ENCODE measurements at regions not wholly inside any gene's neighbourhood (a gene's known extent, or its start where the extent isn't known, plus 50 kb on each side); places are given as distances from the start of the nearest gene placed in this dataset.

GRCh38 chr13:29689548-29689947 lies 94.1 kb upstream of the SLC7A1 start:
- Histone ChIP-seq H3K14ac (ENCODE audit: insufficient read depth, low read length) (no peak overlapping the region), H3K4me1 (ENCODE audit: insufficient read depth, low read length) (no peaks in the 10 kb centered on the region), H3K56ac (ENCODE audit: insufficient read length, low read depth, low read length) (no peak overlapping the region), H4K91ac (ENCODE audit: insufficient read length, low read depth, low read length) (no peak overlapping the region), H3K27ac (ENCODE audit: insufficient read length, low read depth, low read length) (no peak overlapping the region), H2BK5ac (ENCODE audit: insufficient read length, low read length) (no peak overlapping the region), H4K5ac (ENCODE audit: insufficient read length, low read depth, low read length) (no peak overlapping the region), H3K9ac (ENCODE audit: extremely low read depth, insufficient read length, low read length) (no peak overlapping the region), H4K20me1 (ENCODE audit: control insufficient read depth, insufficient read depth, insufficient read length) (no peaks in the 10 kb centered on the region), H4K8ac (replicated peaks; ENCODE audit: insufficient read length, low read depth, low read length) (no peak overlapping the region), H3K4me2 (ENCODE audit: insufficient read depth, insufficient read length, low read length) (no peak overlapping the region), H3K4ac (ENCODE audit: low read depth, low read length) (no peak overlapping the region), H2AK5ac (ENCODE audit: insufficient read length, low read length) (no peak overlapping the region), H3K79me2 (ENCODE audit: insufficient read depth, low read length) (no peaks in the 10 kb centered on the region), H2BK20ac (ENCODE audit: low read depth, low read length, poor library complexity, severe bottlenecking) (no peak overlapping the region), H3K79me1 (ENCODE audit: insufficient read depth, low read depth, low read length, poor library complexity, severe bottlenecking) (no peaks in the 10 kb centered on the region), H2AFZ (ENCODE audit: low read length) (no peak overlapping the region), H2BK15ac (ENCODE audit: low read depth, low read length) (no peak overlapping the region), H3K18ac (ENCODE audit: insufficient read length, low read depth, low read length) (no peak overlapping the region), H3K23ac (ENCODE audit: insufficient read length, low read depth, low read length) (no peak overlapping the region), H3K27me3 (ENCODE audit: insufficient read depth, low read length) (no peaks in the 10 kb centered on the region), H3K9me3 (ENCODE audit: control insufficient read depth, low read depth, low read length) (no peaks in the 10 kb centered on the region), H2BK12ac (ENCODE audit: insufficient read length, low read depth, low read length) (no peak overlapping the region), H2BK120ac (ENCODE audit: low read depth, low read length, poor library complexity, severe bottlenecking) (no peak overlapping the region), H3T11ph (ENCODE audit: low read length) (no peak overlapping the region), H3K23me2 (ENCODE audit: insufficient read length, low read depth, low read length, poor library complexity, severe bottlenecking) (no peaks in the 10 kb centered on the region)
- no peak for TF ChIP-seq CTCF (conservative IDR thresholded peaks at IDR 0.05)
- H3K27ac Mint-ChIP-seq, result no peak overlapping the region
- H3K36me3 Mint-ChIP-seq (ENCODE audit: insufficient read depth in 1 of 3, low read depth in 3 of 3), result no peaks in the 10 kb centered on the region
- no CpG with 5 or more reads among the region's 3 CpGs for WGBS (ENCODE audit: extremely low coverage, insufficient read length, low lambda C conversion rate)
- no peak for DNase-seq
- H3K4me1 Mint-ChIP-seq, result peaks cover 4 to 10% of the 10 kb centered on the region in 2 experiments
- H3K9me3 Mint-ChIP-seq, result peaks cover 0 to 2% of the 10 kb centered on the region in 2 experiments; a peak in 1 of 5 replicates
- no peak overlapping the region for H3K4me3 Mint-ChIP-seq
- H3K27me3 Mint-ChIP-seq (ENCODE audit: low read depth), result no peaks in the 10 kb centered on the region

Data from H9 (cell line).